ENCODE measurements at regions not wholly inside any gene's neighbourhood (a gene's known extent, or its start where the extent isn't known, plus 50 kb on each side); places are given as distances from the start of the nearest gene placed in this dataset.

DNA sequence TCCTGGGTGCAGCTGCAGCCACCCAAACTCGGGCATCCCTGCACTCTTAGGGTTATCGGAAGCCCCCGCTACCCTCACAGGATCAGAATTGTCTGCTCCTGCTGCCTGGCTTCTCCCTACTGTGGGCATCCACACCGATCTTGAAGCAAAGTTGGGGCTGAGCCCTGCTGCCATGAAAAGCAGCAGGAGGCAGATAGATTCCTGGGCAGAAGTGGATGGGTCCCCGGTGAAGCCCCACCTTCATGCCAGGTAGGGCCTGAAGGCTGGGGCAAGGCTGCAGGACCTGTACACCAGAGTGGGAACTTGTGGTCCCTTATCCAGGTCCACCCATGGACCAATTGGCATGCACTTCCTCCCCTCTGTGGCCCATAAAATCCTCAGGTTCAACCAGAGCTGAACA lies 922.6 kb upstream of the KCND2 start:
- Histone ChIP-seq H4K20me1 (ENCODE audit: insufficient read depth) (no peaks in the 10 kb centered on the region), H3K9me2 (ENCODE audit: insufficient read depth, low read length) (no peaks in the 10 kb centered on the region), H3K79me2 (replicated peaks; ENCODE audit: insufficient read depth, low read length) (no peaks in the 10 kb centered on the region), H3K9ac (ENCODE audit: low read length) (no peak overlapping the region), H3K4me3 (ENCODE audit: low read length) (no peak overlapping the region), H3F3A (ENCODE audit: insufficient read depth, low read length, poor library complexity, severe bottlenecking) (no peaks in the 10 kb centered on the region), H3K27ac (ENCODE audit: low read length) (no peak overlapping the region), H3K36me3 (ENCODE audit: insufficient read depth, low read length) (no peaks in the 10 kb centered on the region), H3K27me3 (ENCODE audit: insufficient read depth, low read depth, low read length) (no peaks in the 10 kb centered on the region), H3K9me3 (ENCODE audit: low read length) (no peaks in the 10 kb centered on the region), H3K4me2 (ENCODE audit: low read length) (no peak overlapping the region), H2AFZ (ENCODE audit: low read depth, low read length) (no peak overlapping the region)
- TF ChIP-seq TAF1 (IDR thresholded peaks at IDR 0.05; ENCODE audit: low read depth) = no peak
- no peak for TF ChIP-seq EZH2 (IDR thresholded peaks at IDR 0.05; ENCODE audit: borderline replicate concordance, insufficient read depth, low read length, poor library complexity, severe bottlenecking)
- no peak for TF ChIP-seq SMC3 (conservative IDR thresholded peaks at IDR 0.05; ENCODE audit: poor library complexity)

DNA sequence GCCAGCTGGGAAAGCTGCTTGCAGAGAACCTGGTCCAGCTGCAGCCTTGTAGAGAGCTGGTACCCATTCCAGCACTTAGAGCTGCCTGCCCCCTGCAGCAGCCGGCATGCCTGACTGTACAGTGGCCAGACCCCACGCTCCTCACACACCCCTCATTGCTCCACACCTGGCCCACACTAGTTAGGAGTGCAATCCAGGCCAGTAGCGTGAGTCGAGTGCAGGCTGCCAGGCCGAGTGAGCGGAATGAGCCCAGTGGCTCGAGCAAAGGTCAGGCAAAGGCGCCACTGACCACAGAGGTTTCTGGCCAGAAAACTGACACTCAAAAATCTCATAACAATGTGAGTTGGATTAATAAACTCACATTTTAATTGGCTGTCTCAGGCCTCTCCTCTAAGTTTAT lies 921.7 kb upstream of the KCND2 start:
- no peaks in the 10 kb centered on the region for H3K9me2 ChIP-seq (ENCODE audit: insufficient read depth, low read length)

DNA sequence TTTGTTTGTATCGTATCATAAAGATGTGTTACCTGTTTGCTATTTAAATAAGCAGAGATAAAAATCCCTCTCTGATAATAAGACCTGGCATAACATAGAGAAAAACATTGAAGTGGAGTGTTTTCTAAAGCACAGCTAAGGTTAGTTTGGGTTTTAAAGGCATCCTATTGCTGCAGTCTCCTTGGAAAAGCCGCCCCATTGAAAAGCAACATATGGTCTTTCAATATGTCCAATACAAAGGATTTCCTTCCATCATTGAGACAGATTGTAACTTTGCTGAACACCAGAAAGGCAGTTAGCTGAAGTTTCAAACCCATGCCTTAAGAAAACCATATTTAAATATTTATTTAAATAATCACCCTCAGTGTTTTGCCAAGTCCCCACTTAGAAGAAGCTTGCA lies 898.5 kb upstream of the KCND2 start:
- H3K9me3 ChIP-seq (ENCODE audit: low read length) = no peaks in the 10 kb centered on the region
- no peak overlapping the region for H3K9ac ChIP-seq (ENCODE audit: low read length)
- H3K4me2 ChIP-seq (ENCODE audit: low read length) = no peak overlapping the region
- H3K4me3 ChIP-seq (ENCODE audit: low read length) = no peak overlapping the region
- H3K27me3 ChIP-seq (ENCODE audit: insufficient read depth, low read depth, low read length) = no peaks in the 10 kb centered on the region
- no peaks in the 10 kb centered on the region for H4K20me1 ChIP-seq (ENCODE audit: insufficient read depth)
- no peaks in the 10 kb centered on the region for H3F3A ChIP-seq (ENCODE audit: insufficient read depth, low read length, poor library complexity, severe bottlenecking)
- H3K9me2 ChIP-seq (ENCODE audit: insufficient read depth, low read length) = no peaks in the 10 kb centered on the region
- H3K79me2 ChIP-seq (replicated peaks; ENCODE audit: insufficient read depth, low read length) = no peaks in the 10 kb centered on the region
- no peak overlapping the region for H3K27ac ChIP-seq (ENCODE audit: low read length)
- TF ChIP-seq REST (IDR thresholded peaks at IDR 0.05; ENCODE audit: borderline replicate concordance) (no peak), MXI1 (conservative IDR thresholded peaks at IDR 0.05; ENCODE audit: poor library complexity, severe bottlenecking) (no peak), TAF1 (IDR thresholded peaks at IDR 0.05; ENCODE audit: low read depth) (no peak)
- no peak overlapping the region for H2AFZ ChIP-seq (ENCODE audit: low read depth, low read length)
- H3K36me3 ChIP-seq (ENCODE audit: insufficient read depth, low read length) = no peaks in the 10 kb centered on the region

More for the DNA sequence above, 921.7 kb upstream of the KCND2 start:
- Histone ChIP-seq H4K20me1 (ENCODE audit: insufficient read depth) (no peaks in the 10 kb centered on the region), H3K36me3 (ENCODE audit: insufficient read depth, low read length) (no peaks in the 10 kb centered on the region), H3K9ac (ENCODE audit: low read length) (no peak overlapping the region), H2AFZ (ENCODE audit: low read depth, low read length) (no peak overlapping the region), H3K27ac (ENCODE audit: low read length) (no peak overlapping the region), H3K27me3 (ENCODE audit: insufficient read depth, low read depth, low read length) (no peaks in the 10 kb centered on the region), H3F3A (ENCODE audit: insufficient read depth, low read length, poor library complexity, severe bottlenecking) (no peaks in the 10 kb centered on the region), H3K79me2 (replicated peaks; ENCODE audit: insufficient read depth, low read length) (no peaks in the 10 kb centered on the region), H3K4me2 (ENCODE audit: low read length) (no peak overlapping the region), H3K9me3 (ENCODE audit: low read length) (no peaks in the 10 kb centered on the region), H3K4me3 (ENCODE audit: low read length) (no peak overlapping the region)
- TF ChIP-seq MXI1 (conservative IDR thresholded peaks at IDR 0.05; ENCODE audit: poor library complexity, severe bottlenecking) = no peak
- no peak for TF ChIP-seq POLR2AphosphoS5 (IDR thresholded peaks at IDR 0.05)
- no peak for TF ChIP-seq EP300 (conservative IDR thresholded peaks at IDR 0.05; ENCODE audit: poor library complexity, severe bottlenecking)
- no peak for TF ChIP-seq EZH2 (IDR thresholded peaks at IDR 0.05; ENCODE audit: borderline replicate concordance, insufficient read depth, low read length, poor library complexity, severe bottlenecking)

Data from neural cell (in vitro differentiated cells).